ENCODE measurements at regions not wholly inside any gene's neighbourhood (a gene's known extent, or its start where the extent isn't known, plus 50 kb on each side); places are given as distances from the start of the nearest gene placed in this dataset.

DNA sequence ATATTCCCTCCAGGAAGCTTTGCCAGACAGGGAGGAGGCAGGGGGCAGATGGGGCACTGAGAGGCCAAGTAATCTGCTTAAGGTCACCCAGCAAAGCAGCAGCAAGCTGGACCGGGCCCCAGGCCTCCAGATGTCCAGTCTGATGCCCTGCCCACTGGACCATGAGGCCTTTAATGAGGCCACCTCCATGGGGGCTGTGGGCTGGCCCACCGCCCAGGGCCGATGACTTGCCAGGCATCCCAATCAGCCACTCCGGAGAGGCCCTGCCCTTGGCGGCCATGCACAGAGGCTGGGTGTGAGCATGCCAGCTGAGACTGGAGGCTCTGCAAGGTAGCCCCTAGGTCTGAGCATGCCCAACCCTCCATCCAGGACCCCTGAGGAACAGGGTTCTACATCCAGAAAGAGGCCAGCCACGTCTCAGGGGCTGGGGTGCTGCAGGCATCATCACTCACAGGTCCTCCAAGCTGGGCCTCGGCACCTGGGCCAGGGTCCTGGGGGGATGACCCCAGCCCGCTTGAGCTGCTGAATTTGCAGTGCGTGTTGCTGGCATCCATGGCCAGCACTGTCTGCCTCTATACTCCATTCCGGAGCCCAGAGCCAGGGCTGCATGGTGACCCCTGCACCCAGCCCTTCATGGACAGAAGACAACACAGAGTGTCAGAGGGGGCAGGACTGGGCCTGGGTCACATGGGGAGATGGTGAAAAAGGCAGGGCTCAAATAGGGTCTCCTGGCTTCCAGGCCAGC, 164.2 kb downstream of the INHBB start:
- H3K4me3 Mint-ChIP-seq (ENCODE audit: unreplicated experiment), result no peak overlapping the region
- no peaks in the 10 kb centered on the region for H3K9me3 Mint-ChIP-seq (ENCODE audit: low read depth)
- peaks cover 9% of the 10 kb centered on the region for H3K4me1 Mint-ChIP-seq (ENCODE audit: low read depth)
- TF ChIP-seq, protein P1, sequence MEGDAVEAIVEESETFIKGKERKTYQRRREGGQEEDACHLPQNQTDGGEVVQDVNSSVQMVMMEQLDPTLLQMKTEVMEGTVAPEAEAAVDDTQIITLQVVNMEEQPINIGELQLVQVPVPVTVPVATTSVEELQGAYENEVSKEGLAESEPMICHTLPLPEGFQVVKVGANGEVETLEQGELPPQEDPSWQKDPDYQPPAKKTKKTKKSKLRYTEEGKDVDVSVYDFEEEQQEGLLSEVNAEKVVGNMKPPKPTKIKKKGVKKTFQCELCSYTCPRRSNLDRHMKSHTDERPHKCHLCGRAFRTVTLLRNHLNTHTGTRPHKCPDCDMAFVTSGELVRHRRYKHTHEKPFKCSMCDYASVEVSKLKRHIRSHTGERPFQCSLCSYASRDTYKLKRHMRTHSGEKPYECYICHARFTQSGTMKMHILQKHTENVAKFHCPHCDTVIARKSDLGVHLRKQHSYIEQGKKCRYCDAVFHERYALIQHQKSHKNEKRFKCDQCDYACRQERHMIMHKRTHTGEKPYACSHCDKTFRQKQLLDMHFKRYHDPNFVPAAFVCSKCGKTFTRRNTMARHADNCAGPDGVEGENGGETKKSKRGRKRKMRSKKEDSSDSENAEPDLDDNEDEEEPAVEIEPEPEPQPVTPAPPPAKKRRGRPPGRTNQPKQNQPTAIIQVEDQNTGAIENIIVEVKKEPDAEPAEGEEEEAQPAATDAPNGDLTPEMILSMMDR (IDR thresholded peaks at IDR 0.05), result no peak
- no peak for DNase-seq (ENCODE audit: low spot score)
- peaks cover 30% of the 10 kb centered on the region for H3K27me3 Mint-ChIP-seq (ENCODE audit: low read depth)
- H3K27ac Mint-ChIP-seq (ENCODE audit: unreplicated experiment), result no peak overlapping the region
- no peaks in the 10 kb centered on the region for H3K36me3 Mint-ChIP-seq (ENCODE audit: low read depth)

DNA sequence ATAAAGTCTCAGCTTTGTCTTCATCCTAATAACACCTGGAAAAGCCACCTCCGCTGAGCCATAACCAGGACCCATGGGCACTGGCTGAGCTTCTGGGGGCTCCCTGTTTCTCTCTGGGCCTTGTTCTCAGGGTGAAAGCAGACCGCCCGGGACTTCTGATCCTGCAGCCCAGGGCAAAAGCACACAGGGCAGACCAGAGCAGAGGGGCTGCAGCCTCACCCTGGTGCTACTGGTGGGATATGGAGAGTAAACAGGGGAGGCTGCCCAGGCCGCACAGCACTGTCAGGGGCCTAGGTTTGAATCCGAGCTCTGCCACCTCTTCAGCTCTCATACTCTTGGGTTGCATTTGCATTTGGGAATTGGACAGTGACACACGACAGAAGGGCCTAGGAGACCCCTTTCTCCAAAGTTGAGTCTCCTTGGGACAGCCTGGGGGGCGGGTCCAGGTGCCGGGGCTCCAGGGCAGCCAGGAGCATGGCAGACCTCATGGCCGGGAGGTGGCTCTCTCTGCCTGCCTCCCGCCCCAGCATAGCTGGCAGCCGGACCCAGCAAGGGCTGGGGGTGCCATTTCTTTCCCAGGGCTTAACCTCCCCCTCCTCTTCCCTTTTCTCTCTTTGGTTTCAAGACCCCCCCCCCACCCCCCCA, 164.9 kb downstream of the INHBB start:
- no peak overlapping the region for H3K4me3 Mint-ChIP-seq (ENCODE audit: unreplicated experiment)
- H3K4me1 Mint-ChIP-seq (ENCODE audit: low read depth), result peaks cover 9% of the 10 kb centered on the region
- no peak overlapping the region for H3K27ac Mint-ChIP-seq (ENCODE audit: unreplicated experiment)
- no peaks in the 10 kb centered on the region for H3K36me3 Mint-ChIP-seq (ENCODE audit: low read depth)
- H3K27me3 Mint-ChIP-seq (ENCODE audit: low read depth), result peaks cover 33% of the 10 kb centered on the region
- H3K9me3 Mint-ChIP-seq (ENCODE audit: low read depth), result no peaks in the 10 kb centered on the region
- TF ChIP-seq, protein P1 (IDR thresholded peaks at IDR 0.05), result no peak
- no peak for DNase-seq (ENCODE audit: low spot score)

DNA sequence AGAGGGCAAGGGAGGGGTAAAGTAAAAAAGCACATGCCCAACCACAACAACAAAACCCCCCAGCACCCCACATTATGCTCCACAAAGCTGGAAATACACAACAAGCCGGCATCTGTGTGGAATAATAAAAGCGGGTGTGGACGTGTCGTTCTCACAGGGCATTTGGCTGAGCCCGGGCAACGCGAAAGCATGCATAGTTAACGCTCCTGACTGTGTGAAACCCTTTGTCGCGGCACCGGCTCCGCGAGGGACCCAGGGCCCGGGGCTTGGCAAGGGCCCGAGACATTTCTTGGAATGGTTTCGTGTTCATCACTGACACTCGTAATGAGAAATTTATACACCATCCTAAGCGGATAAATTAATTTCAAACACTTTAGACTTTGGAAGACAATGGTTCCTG, 165.6 kb downstream of the INHBB start:
- Mint-ChIP-seq H3K27me3 (ENCODE audit: low read depth) (peaks cover 32% of the 10 kb centered on the region), H3K27ac (ENCODE audit: unreplicated experiment) (no peak overlapping the region), H3K9me3 (ENCODE audit: low read depth) (no peaks in the 10 kb centered on the region), H3K4me1 (ENCODE audit: low read depth) (peaks cover 13% of the 10 kb centered on the region), H3K36me3 (ENCODE audit: low read depth) (no peaks in the 10 kb centered on the region), H3K4me3 (ENCODE audit: unreplicated experiment) (no peak overlapping the region)
- no peak for DNase-seq (ENCODE audit: low spot score)
- TF ChIP-seq, protein P1 (IDR thresholded peaks at IDR 0.05), result no peak

DNA sequence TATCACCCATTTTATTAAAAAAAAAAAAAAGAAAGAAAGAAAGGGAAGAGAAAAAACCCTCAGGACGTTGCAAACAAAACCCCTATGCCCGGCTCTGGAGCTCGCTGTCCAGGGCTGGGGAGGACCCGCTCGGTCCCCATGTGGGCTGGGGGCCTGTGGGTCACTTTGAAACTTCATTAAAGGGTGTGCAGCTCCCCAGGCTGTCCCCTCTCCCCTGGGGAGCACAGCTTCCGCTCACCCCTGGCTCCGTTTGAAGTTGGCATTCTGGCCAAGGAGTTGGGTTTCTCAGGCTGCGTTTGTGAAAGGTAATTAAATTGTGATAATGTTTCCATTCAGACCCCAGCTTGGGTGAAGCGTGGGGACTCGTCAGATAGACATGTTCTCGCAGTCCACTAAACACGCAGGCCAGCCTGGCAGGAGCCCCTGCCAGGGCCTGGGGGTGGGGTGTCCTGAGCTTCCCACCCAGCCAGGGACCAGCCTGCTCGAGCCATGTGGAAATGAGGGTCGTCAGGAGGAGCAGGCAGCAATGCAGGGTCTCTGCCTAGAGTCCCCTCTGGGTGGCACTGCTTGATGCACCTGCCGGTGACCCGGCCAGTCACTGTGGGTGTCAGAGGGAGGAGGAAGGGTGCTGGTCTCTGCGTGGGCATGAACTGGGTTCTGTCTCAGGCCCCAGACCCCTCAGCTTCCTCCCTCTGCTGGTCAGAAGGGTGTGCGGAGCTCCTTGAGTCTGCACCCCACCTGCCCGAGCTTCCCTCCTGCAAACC, 166.2 kb downstream of the INHBB start:
- TF ChIP-seq, protein P1 (IDR thresholded peaks at IDR 0.05), result no peak
- no peak for DNase-seq (ENCODE audit: low spot score)
- Mint-ChIP-seq H3K27me3 (ENCODE audit: low read depth) (peaks cover 30% of the 10 kb centered on the region), H3K36me3 (ENCODE audit: low read depth) (no peaks in the 10 kb centered on the region), H3K4me3 (ENCODE audit: unreplicated experiment) (no peak overlapping the region), H3K4me1 (ENCODE audit: low read depth) (peaks cover 19% of the 10 kb centered on the region), H3K27ac (ENCODE audit: unreplicated experiment) (no peak overlapping the region), H3K9me3 (ENCODE audit: low read depth) (no peaks in the 10 kb centered on the region)

- Mint-ChIP-seq H3K27me3 (ENCODE audit: low read depth) (peaks cover 23% of the 10 kb centered on the region), H3K4me3 (ENCODE audit: unreplicated experiment) (no peak overlapping the region), H3K9me3 (ENCODE audit: low read depth) (no peaks in the 10 kb centered on the region), H3K4me1 (ENCODE audit: low read depth) (peaks cover 17% of the 10 kb centered on the region), H3K27ac (ENCODE audit: unreplicated experiment) (no peak overlapping the region), H3K36me3 (ENCODE audit: low read depth) (no peaks in the 10 kb centered on the region)
- no peak for DNase-seq (ENCODE audit: low spot score)
- TF ChIP-seq, protein P1 (IDR thresholded peaks at IDR 0.05), result no peak
Observed at GRCh38 chr2:120513776-120514357, 167.9 kb downstream of the INHBB start.
